Suprapubic skin (tissue), 4 donors: ENCODE measurements at regions not wholly inside any gene's neighbourhood (a gene's known extent, or its start where the extent isn't known, plus 50 kb on each side); places are given as distances from the start of the nearest gene placed in this dataset.

Experiments
- CTCF ChIP-seq, 2 donors: fragments of 200-600 bp in 1 of 2; fragments of 450-650 bp in 1 of 2; sonication (generic) in 1 of 2; IDR thresholded peaks; one replicate each; pipeline ENCODE4 v1.5.1; 2016 to 2019; ENCODE audit warnings: antibody characterized with exemption in 2 of 2, mild to moderate bottlenecking in 1 of 2, moderate library complexity in 1 of 2
- POLR2A ChIP-seq, 2 donors: fragments of 450-650 bp; IDR thresholded peaks; one replicate each; pipeline ENCODE4 v1.6.1; 2017; ENCODE audit warnings: antibody characterized with exemption in 2 of 2, mild to moderate bottlenecking in 2 of 2, moderate library complexity in 2 of 2
- POLR2AphosphoS5 ChIP-seq, 3 donors: sonication (generic); formaldehyde crosslinking; IDR thresholded peaks; one replicate each; pipeline ENCODE4 v1.6.1; 2017; ENCODE audit warnings: antibody characterized with exemption in 3 of 3

- TF ChIP-seq POLR2A (IDR thresholded peaks at IDR 0.05) (no peak), CTCF (IDR thresholded peaks at IDR 0.05) (no peak), POLR2AphosphoS5 (IDR thresholded peaks at IDR 0.05) (no peak)
Measured at GRCh38 chr5:179436321-179437122, 91.3 kb upstream of the ADAMTS2 start.
